ENCODE measurements at regions not wholly inside any gene's neighbourhood (a gene's known extent, or its start where the extent isn't known, plus 50 kb on each side); places are given as distances from the start of the nearest gene placed in this dataset.
"Not testable (repeated sequence)": the region's sequence is repeated elsewhere in the genome, so short reads cannot be mapped to it uniquely, and the experiment has no call there.

DNA sequence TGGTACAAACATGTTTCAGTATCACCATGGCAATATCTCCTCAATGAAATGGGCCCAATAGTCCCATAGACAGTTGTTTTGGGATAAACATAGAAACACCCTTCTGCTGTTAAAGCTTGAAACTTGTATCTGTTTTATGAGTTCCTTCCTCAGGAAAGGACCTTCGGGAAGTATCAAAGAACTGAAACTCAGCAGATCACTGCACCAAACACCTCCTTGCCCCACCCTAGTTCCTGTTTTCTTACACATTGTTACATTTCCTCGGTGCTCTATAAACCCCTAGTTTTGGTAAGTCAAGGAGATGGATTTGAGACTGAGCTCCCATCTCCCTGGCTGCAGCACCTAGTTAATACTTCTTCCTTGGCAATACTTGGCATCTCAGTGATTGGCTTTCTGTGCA, 73.8 kb upstream of the ECI2 start:
- no CpG with 5 or more reads among the region's 2 CpGs for WGBS, 2 donors (ENCODE audit: extremely low coverage in 2 of 2, insufficient read length in 2 of 2, insufficient replicate concordance in 1 of 2)
- H3K36me3 ChIP-seq (replicated peaks in 1 of 2; ENCODE audit: control insufficient read depth in 2 of 2, insufficient read depth in 2 of 2, low read length in 2 of 2) = no peaks in the 10 kb centered on the region
- no peak overlapping the region for H3K9ac ChIP-seq (ENCODE audit: low read depth, low read length, poor library complexity)
- no peak overlapping the region for H3K27ac ChIP-seq (replicated peaks; ENCODE audit: low read length)
- no peak overlapping the region for H4K8ac ChIP-seq (ENCODE audit: low read depth, low read length)
- H4K91ac ChIP-seq (ENCODE audit: low read depth, low read length, poor library complexity) = no peak overlapping the region
- H2AFZ ChIP-seq (ENCODE audit: low read length) = no peak overlapping the region
- DNase-seq (ENCODE audit: low spot score) = no peak
- no peak overlapping the region for H2BK120ac ChIP-seq (ENCODE audit: low read depth, low read length)
- no peaks in the 10 kb centered on the region for H3K4me1 ChIP-seq (ENCODE audit: control insufficient read depth in 2 of 2, insufficient read depth in 1 of 2, low read depth in 1 of 2, low read length in 2 of 2)
- H2AK5ac ChIP-seq (ENCODE audit: low read depth, low read length) = no peak overlapping the region
- no peak overlapping the region for H2BK15ac ChIP-seq (ENCODE audit: low read length)
- H2BK12ac ChIP-seq (ENCODE audit: low read length) = no peak overlapping the region
- no peak overlapping the region for H3K4ac ChIP-seq (ENCODE audit: low read length)
- H3K79me1 ChIP-seq (ENCODE audit: low read depth, low read length) = no peaks in the 10 kb centered on the region
- no peak overlapping the region for H3K4me2 ChIP-seq (ENCODE audit: insufficient read depth, low read length, poor library complexity, severe bottlenecking)
- H2BK5ac ChIP-seq (ENCODE audit: low read length) = no peak overlapping the region
- H3K9me3 ChIP-seq (replicated peaks in 1 of 2; ENCODE audit: control insufficient read depth in 2 of 2, insufficient read depth in 1 of 2, low read depth in 1 of 2, low read length in 2 of 2) = peaks cover 6 to 7% of the 10 kb centered on the region in 2 donors
- no peak overlapping the region for H3K4me3 ChIP-seq (ENCODE audit: low read length in 2 of 2)
- H3K23ac ChIP-seq (ENCODE audit: low read depth, low read length, poor library complexity) = no peak overlapping the region
- no peak overlapping the region for H3K14ac ChIP-seq (ENCODE audit: low read length)
- H3K27me3 ChIP-seq (ENCODE audit: control insufficient read depth in 3 of 3, insufficient read depth in 3 of 3, low read depth in 1 of 3, low read length in 3 of 3) = no peaks in the 10 kb centered on the region
- H3K18ac ChIP-seq (ENCODE audit: low read length) = no peak overlapping the region

DNA sequence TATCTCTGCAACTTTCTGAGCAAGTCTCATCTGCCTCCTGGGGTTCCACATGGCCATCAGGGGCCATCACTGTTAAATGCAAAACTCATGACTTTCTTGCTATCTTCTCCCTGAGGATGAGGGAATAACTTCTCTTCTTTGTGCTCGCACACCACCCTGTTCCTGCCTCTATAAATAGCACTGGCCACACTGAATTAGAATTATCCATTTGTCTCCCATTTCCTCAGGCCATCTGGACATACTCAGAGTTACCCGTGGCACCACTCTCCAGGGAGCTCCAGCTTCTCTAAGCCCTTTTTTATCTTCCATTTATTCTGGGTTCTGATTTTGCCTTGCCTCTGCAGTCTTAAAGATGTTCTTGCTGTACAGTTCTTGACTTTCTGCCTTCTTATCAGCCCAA, 72.8 kb upstream of the ECI2 start:
- Histone ChIP-seq H3K4ac (ENCODE audit: low read length) (no peak overlapping the region), H3K27me3 (ENCODE audit: control insufficient read depth in 3 of 3, insufficient read depth in 3 of 3, low read depth in 1 of 3, low read length in 3 of 3) (no peaks in the 10 kb centered on the region), H2BK120ac (ENCODE audit: low read depth, low read length) (no peak overlapping the region), H2AK5ac (ENCODE audit: low read depth, low read length) (no peak overlapping the region), H3K18ac (ENCODE audit: low read length) (no peak overlapping the region), H2BK15ac (ENCODE audit: low read length) (no peak overlapping the region), H2BK5ac (ENCODE audit: low read length) (no peak overlapping the region), H4K8ac (ENCODE audit: low read depth, low read length) (no peak overlapping the region), H3K9me3 (replicated peaks in 1 of 2; ENCODE audit: control insufficient read depth in 2 of 2, insufficient read depth in 1 of 2, low read depth in 1 of 2, low read length in 2 of 2) (peaks cover 0 to 5% of the 10 kb centered on the region in 2 donors), H3K79me1 (ENCODE audit: low read depth, low read length) (no peaks in the 10 kb centered on the region), H3K4me2 (ENCODE audit: insufficient read depth, low read length, poor library complexity, severe bottlenecking) (no peak overlapping the region), H3K36me3 (replicated peaks in 1 of 2; ENCODE audit: control insufficient read depth in 2 of 2, insufficient read depth in 2 of 2, low read length in 2 of 2) (no peaks in the 10 kb centered on the region), H3K14ac (ENCODE audit: low read length) (no peak overlapping the region), H3K9ac (ENCODE audit: low read depth, low read length, poor library complexity) (no peak overlapping the region), H3K27ac (replicated peaks; ENCODE audit: low read length) (no peak overlapping the region), H2BK12ac (ENCODE audit: low read length) (no peak overlapping the region), H4K91ac (ENCODE audit: low read depth, low read length, poor library complexity) (no peak overlapping the region), H3K4me1 (ENCODE audit: control insufficient read depth in 2 of 2, insufficient read depth in 1 of 2, low read depth in 1 of 2, low read length in 2 of 2) (no peaks in the 10 kb centered on the region), H2AFZ (ENCODE audit: low read length) (no peak overlapping the region), H3K4me3 (ENCODE audit: low read length in 2 of 2) (no peak overlapping the region), H3K23ac (ENCODE audit: low read depth, low read length, poor library complexity) (no peak overlapping the region)
- no CpG with 5 or more reads among the region's 2 CpGs for WGBS, 2 donors (ENCODE audit: extremely low coverage in 2 of 2, insufficient read length in 2 of 2, insufficient replicate concordance in 1 of 2)
- DNase-seq (ENCODE audit: low spot score) = no peak

DNA sequence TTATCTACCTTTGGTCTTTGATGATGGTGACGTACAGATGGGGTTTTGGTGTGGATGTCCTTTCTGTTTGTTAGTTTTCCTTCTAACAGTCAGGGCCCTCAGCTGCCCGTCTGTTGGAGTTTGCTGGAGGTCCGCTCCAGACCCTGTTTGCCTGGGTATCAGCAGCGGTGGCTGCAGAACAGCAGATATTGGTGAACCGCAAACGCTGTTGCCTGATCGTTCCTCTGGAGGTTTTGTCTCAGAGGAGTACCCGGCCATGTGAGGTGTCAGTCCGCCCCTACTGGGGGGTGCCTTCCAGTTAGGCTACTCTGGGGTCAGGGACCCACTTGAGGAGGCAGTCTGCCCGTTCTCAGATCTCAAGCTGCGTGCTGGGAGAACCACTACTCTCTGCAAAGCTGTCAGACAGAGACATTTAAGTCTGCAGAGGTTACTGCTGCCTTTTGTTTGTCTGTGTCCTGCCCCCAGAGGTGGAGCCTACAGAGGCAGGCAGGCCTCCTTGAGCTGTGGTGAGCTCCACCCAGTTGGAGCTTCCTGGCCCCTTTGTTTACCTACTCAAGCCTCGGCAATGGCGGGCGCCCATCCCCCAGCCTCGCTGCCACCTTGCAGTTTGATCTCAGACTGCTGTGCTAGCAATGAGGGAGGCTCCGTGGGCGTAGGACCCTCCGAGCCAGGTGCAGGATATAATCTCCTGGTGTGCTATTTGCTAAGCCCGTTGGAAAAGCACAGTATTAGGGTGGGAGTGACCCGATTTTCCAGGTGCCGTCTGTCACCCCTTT, 68.5 kb upstream of the ECI2 start:
- not testable (repeated sequence) for H3K9me3 ChIP-seq (replicated peaks in 1 of 2; ENCODE audit: control insufficient read depth in 2 of 2, insufficient read depth in 1 of 2, low read depth in 1 of 2, low read length in 2 of 2); H4K91ac ChIP-seq (ENCODE audit: low read depth, low read length, poor library complexity); H3K79me1 ChIP-seq (ENCODE audit: low read depth, low read length); H2BK12ac ChIP-seq (ENCODE audit: low read length); H4K8ac ChIP-seq (ENCODE audit: low read depth, low read length); H3K23ac ChIP-seq (ENCODE audit: low read depth, low read length, poor library complexity); H3K4me3 ChIP-seq (ENCODE audit: low read length in 2 of 2); H3K18ac ChIP-seq (ENCODE audit: low read length); H2BK15ac ChIP-seq (ENCODE audit: low read length); H3K36me3 ChIP-seq (replicated peaks in 1 of 2; ENCODE audit: control insufficient read depth in 2 of 2, insufficient read depth in 2 of 2, low read length in 2 of 2); H3K4me1 ChIP-seq (ENCODE audit: control insufficient read depth in 2 of 2, insufficient read depth in 1 of 2, low read depth in 1 of 2, low read length in 2 of 2); H3K4me2 ChIP-seq (ENCODE audit: insufficient read depth, low read length, poor library complexity, severe bottlenecking); H2AK5ac ChIP-seq (ENCODE audit: low read depth, low read length); H3K27me3 ChIP-seq (ENCODE audit: control insufficient read depth in 3 of 3, insufficient read depth in 3 of 3, low read depth in 1 of 3, low read length in 3 of 3); H2BK5ac ChIP-seq (ENCODE audit: low read length); DNase-seq (ENCODE audit: low spot score); H3K9ac ChIP-seq (ENCODE audit: low read depth, low read length, poor library complexity); H3K14ac ChIP-seq (ENCODE audit: low read length); H3K27ac ChIP-seq (replicated peaks; ENCODE audit: low read length); H2AFZ ChIP-seq (ENCODE audit: low read length); H2BK120ac ChIP-seq (ENCODE audit: low read depth, low read length); H3K4ac ChIP-seq (ENCODE audit: low read length)
- WGBS, 2 donors (ENCODE audit: extremely low coverage in 2 of 2, insufficient read length in 2 of 2, insufficient replicate concordance in 1 of 2) = no CpG with 5 or more reads among the region's 21 CpGs

DNA sequence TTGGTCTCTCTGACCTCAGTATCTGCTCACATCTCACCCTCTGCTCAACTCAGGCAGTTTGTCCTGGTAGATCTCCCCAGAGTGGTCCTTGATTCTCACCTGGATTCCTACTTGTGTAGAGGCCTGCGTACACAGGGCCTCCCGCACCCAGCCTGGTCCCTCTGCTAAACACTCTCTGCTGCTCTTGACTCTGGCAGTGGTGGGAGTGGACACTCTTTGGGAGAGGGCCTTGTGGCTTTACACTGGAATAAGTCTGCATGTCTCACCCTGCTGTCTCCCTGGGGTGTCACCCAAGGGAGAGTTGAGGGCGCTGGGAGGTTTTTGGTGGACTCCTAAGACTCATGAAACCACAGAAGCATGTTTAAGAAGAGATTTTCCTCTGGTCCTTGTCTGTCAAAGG, 57.3 kb upstream of the ECI2 start:
- H2BK5ac ChIP-seq (ENCODE audit: low read length) = no peak overlapping the region
- H3K23ac ChIP-seq (ENCODE audit: low read depth, low read length, poor library complexity) = no peak overlapping the region
- H3K9ac ChIP-seq (ENCODE audit: low read depth, low read length, poor library complexity) = no peak overlapping the region
- no peak overlapping the region for H3K4me2 ChIP-seq (ENCODE audit: insufficient read depth, low read length, poor library complexity, severe bottlenecking)
- no peak overlapping the region for H3K4ac ChIP-seq (ENCODE audit: low read length)
- no peak overlapping the region for H3K27ac ChIP-seq (replicated peaks; ENCODE audit: low read length)
- no peak overlapping the region for H3K4me3 ChIP-seq (ENCODE audit: low read length in 2 of 2)
- no CpG with 5 or more reads among the region's 3 CpGs for WGBS, 2 donors (ENCODE audit: extremely low coverage in 2 of 2, insufficient read length in 2 of 2, insufficient replicate concordance in 1 of 2)
- H3K14ac ChIP-seq (ENCODE audit: low read length) = no peak overlapping the region
- no peak for DNase-seq (ENCODE audit: low spot score)
- H2AK5ac ChIP-seq (ENCODE audit: low read depth, low read length) = no peak overlapping the region
- no peak overlapping the region for H2AFZ ChIP-seq (ENCODE audit: low read length)
- no peak overlapping the region for H4K8ac ChIP-seq (ENCODE audit: low read depth, low read length)
- no peak overlapping the region for H4K91ac ChIP-seq (ENCODE audit: low read depth, low read length, poor library complexity)
- no peaks in the 10 kb centered on the region for H3K9me3 ChIP-seq (replicated peaks in 1 of 2; ENCODE audit: control insufficient read depth in 2 of 2, insufficient read depth in 1 of 2, low read depth in 1 of 2, low read length in 2 of 2)
- H3K4me1 ChIP-seq (ENCODE audit: control insufficient read depth in 2 of 2, insufficient read depth in 1 of 2, low read depth in 1 of 2, low read length in 2 of 2) = no peaks in the 10 kb centered on the region
- H2BK15ac ChIP-seq (ENCODE audit: low read length) = no peak overlapping the region
- H2BK120ac ChIP-seq (ENCODE audit: low read depth, low read length) = no peak overlapping the region
- H3K36me3 ChIP-seq (replicated peaks in 1 of 2; ENCODE audit: control insufficient read depth in 2 of 2, insufficient read depth in 2 of 2, low read length in 2 of 2) = no peaks in the 10 kb centered on the region
- H3K27me3 ChIP-seq (ENCODE audit: control insufficient read depth in 3 of 3, insufficient read depth in 3 of 3, low read depth in 1 of 3, low read length in 3 of 3) = no peaks in the 10 kb centered on the region
- no peak overlapping the region for H3K18ac ChIP-seq (ENCODE audit: low read length)
- H2BK12ac ChIP-seq (ENCODE audit: low read length) = no peak overlapping the region
- no peaks in the 10 kb centered on the region for H3K79me1 ChIP-seq (ENCODE audit: low read depth, low read length)

All from neuronal stem cell (in vitro differentiated cells).